GM12891 (cell line): ENCODE measurements at regions not wholly inside any gene's neighbourhood (a gene's known extent, or its start where the extent isn't known, plus 50 kb on each side); places are given as distances from the start of the nearest gene placed in this dataset.
"Not testable (repeated sequence)": the region's sequence is repeated elsewhere in the genome, so short reads cannot be mapped to it uniquely, and the experiment has no call there.

ENCODE experiments used
- DNase-seq: peaks from one replicate; pipeline ENCODE4 v3.0.0; 2011; ENCODE audit warnings: low spot score; ENCODE audit not compliant: insufficient read length
- FAIRE-seq: peaks from 2 replicates; lab custom pipeline; 2011; peaks lifted over from hg19 to GRCh38; lab: Jason Lieb, UNC
- PAX5 ChIP-seq: IDR thresholded peaks from 2 replicates; pipeline ENCODE4 v1.6.1; 2011; ENCODE audit warnings: low read length, moderate library complexity, mild to moderate bottlenecking; ENCODE audit not compliant: insufficient read depth, severe bottlenecking
- POLR2A ChIP-seq: IDR thresholded peaks from 2 replicates; pipeline ENCODE4 v1.6.1; 2011; ENCODE audit warnings: low read depth, low read length, control low read depth
- POLR2AphosphoS5 ChIP-seq: IDR thresholded peaks from 2 replicates; pipeline ENCODE4 v1.6.1; 2011; ENCODE audit warnings: low read depth, low read length, control low read depth
- POU2F2 ChIP-seq: IDR thresholded peaks from 2 replicates; pipeline ENCODE4 v1.6.1; 2011; ENCODE audit warnings: low read depth, mild to moderate bottlenecking, control low read depth, low read length, moderate library complexity
- SPI1 ChIP-seq: IDR thresholded peaks from 2 replicates; pipeline ENCODE4 v1.6.1; 2011; ENCODE audit warnings: low read depth, low read length, control low read depth
- TAF1 ChIP-seq: IDR thresholded peaks from 2 replicates; pipeline ENCODE4 v1.6.1; 2011; ENCODE audit warnings: low read depth, low read length, control low read depth

GRCh38 chr2:203626952-203627681, 79.3 kb upstream of the CD28 start:
- FAIRE-seq = no peak

GRCh38 chr2:203629699-203630098, 76.7 kb upstream of the CD28 start:
- TF ChIP-seq POU2F2 = no peak
- no peak for TF ChIP-seq POLR2AphosphoS5
- TF ChIP-seq PAX5 = no peak
- no peak for TF ChIP-seq SPI1
- no peak for TF ChIP-seq POLR2A
- TF ChIP-seq TAF1 = no peak
- no peak for FAIRE-seq
- DNase-seq = no peak

More at GRCh38 chr2:203626952-203627681, 79.3 kb upstream of the CD28 start:
- TF ChIP-seq POLR2AphosphoS5 (no peak), PAX5 (no peak)
- DNase-seq = no peak

- DNase-seq (no peak), FAIRE-seq (no peak)
- no peak for TF ChIP-seq PAX5
- TF ChIP-seq SPI1 = no peak
- TF ChIP-seq POLR2AphosphoS5 = no peak
- no peak for TF ChIP-seq TAF1
- no peak for TF ChIP-seq POU2F2
- no peak for TF ChIP-seq POLR2A
Measured at GRCh38 chr2:203631068-203631757, 75.2 kb upstream of the CD28 start.

GRCh38 chr2:203636588-203637470, 69.6 kb upstream of the CD28 start:
- no peak for TF ChIP-seq PAX5
- no peak for TF ChIP-seq POU2F2
- TF ChIP-seq POLR2A = no peak
- DNase-seq = no peak
- FAIRE-seq = no peak

- TF ChIP-seq POLR2AphosphoS5 = no peak
- no peak for TF ChIP-seq PAX5
- no peak for TF ChIP-seq TAF1
- TF ChIP-seq POLR2A = no peak
- TF ChIP-seq SPI1 = no peak
- TF ChIP-seq POU2F2 = no peak
- no peak for FAIRE-seq
- DNase-seq = no peak
Measured at GRCh38 chr2:203637471-203638167, 68.8 kb upstream of the CD28 start.

- not testable (repeated sequence) for FAIRE-seq, DNase-seq
Measured at GRCh38 chr2:203641865-203642264, 64.6 kb upstream of the CD28 start.

GRCh38 chr2:203642841-203643240, 63.6 kb upstream of the CD28 start:
- not testable (repeated sequence) for FAIRE-seq, DNase-seq

GRCh38 chr2:203645831-203646230, 60.6 kb upstream of the CD28 start:
- FAIRE-seq (no peak), DNase-seq (no peak)
- no peak for TF ChIP-seq POLR2AphosphoS5

- TF ChIP-seq POLR2AphosphoS5 (no peak), PAX5 (no peak), SPI1 (no peak), POLR2A (no peak), TAF1 (no peak), POU2F2 (no peak)
- FAIRE-seq (no peak), DNase-seq (no peak)
Measured at GRCh38 chr2:203646266-203646864, 60.1 kb upstream of the CD28 start.

- DNase-seq = no peak
- FAIRE-seq = no peak
- TF ChIP-seq POLR2A (no peak), TAF1 (no peak), POU2F2 (no peak), POLR2AphosphoS5 (no peak), SPI1 (no peak), PAX5 (no peak)
Measured at GRCh38 chr2:203646961-203647360, 59.5 kb upstream of the CD28 start.
